Mesenchymal stem cell (in vitro differentiated cells and primary cell): ENCODE measurements at regions not wholly inside any gene's neighbourhood (a gene's known extent, or its start where the extent isn't known, plus 50 kb on each side); places are given as distances from the start of the nearest gene placed in this dataset.

Experiments used
- DNase-seq: peaks from one replicate; pipeline ENCODE4 v3.0.0-alpha.2; 2013
- H2AFZ ChIP-seq: one replicate; pipeline ENCODE4 v1.6.1; 2013; ENCODE audit warnings: low read depth, mild to moderate bottlenecking, control low read depth, inconsistent platforms, low read length, moderate library complexity
- H2AK5ac ChIP-seq: 2 replicates; pipeline ENCODE4 v1.6.1; 2013; ENCODE audit warnings: low read length, moderate library complexity, mild to moderate bottlenecking, inconsistent platforms; ENCODE audit not compliant: severe bottlenecking
- H2BK120ac ChIP-seq: one replicate; pipeline ENCODE4 v1.6.1; 2013; ENCODE audit warnings: low read depth, mild to moderate bottlenecking, inconsistent platforms, low read length, moderate library complexity
- H2BK12ac ChIP-seq, 2 experiments: one replicate each; pipeline ENCODE4 v1.6.1; 2013; ENCODE audit warnings: inconsistent platforms in 2 of 2, low read length in 2 of 2, mild to moderate bottlenecking in 2 of 2, moderate library complexity in 2 of 2, control low read depth in 1 of 2
- H2BK15ac ChIP-seq: one replicate; pipeline ENCODE4 v1.6.1; 2013; ENCODE audit warnings: mild to moderate bottlenecking, low read depth, inconsistent platforms; ENCODE audit not compliant: poor library complexity, severe bottlenecking
- H2BK5ac ChIP-seq: 2 replicates; pipeline ENCODE4 v1.6.1; 2013; ENCODE audit warnings: low read depth, mild to moderate bottlenecking, low read length, control low read depth, inconsistent platforms; ENCODE audit not compliant: poor library complexity, severe bottlenecking
- H3K14ac ChIP-seq, 2 experiments: one replicate each; pipeline ENCODE4 v1.6.1; 2013; ENCODE audit warnings: inconsistent platforms in 2 of 2, low read length in 2 of 2, control low read depth in 1 of 2, mild to moderate bottlenecking in 1 of 2, moderate library complexity in 1 of 2
- H3K18ac ChIP-seq, 2 experiments: one replicate each; pipeline ENCODE4 v1.6.1; 2013; ENCODE audit warnings: inconsistent platforms in 2 of 2, low read length in 2 of 2, control low read depth in 1 of 2, low read depth in 1 of 2, mild to moderate bottlenecking in 1 of 2
- H3K23ac ChIP-seq, 2 experiments: one replicate each; pipeline ENCODE4 v1.6.1; 2013; ENCODE audit warnings: inconsistent platforms in 2 of 2, low read length in 2 of 2, mild to moderate bottlenecking in 2 of 2, moderate library complexity in 2 of 2, control low read depth in 1 of 2
- H3K27ac ChIP-seq: 2 replicates; pipeline ENCODE4 v1.5.1; 2013; ENCODE audit warnings: mild to moderate bottlenecking, moderate library complexity, low read length, control low read depth, inconsistent platforms; ENCODE audit not compliant: poor library complexity, severe bottlenecking
- H3K27me3 ChIP-seq, 2 experiments: 2 replicates each; pipeline versions ENCODE4 v1.6.1 to v1.7.0; 2013; ENCODE audit warnings: low read length in 2 of 2, mild to moderate bottlenecking in 2 of 2, moderate library complexity in 2 of 2, control low read depth in 1 of 2, inconsistent platforms in 1 of 2; ENCODE audit not compliant: control insufficient read depth in 1 of 2, insufficient read depth in 1 of 2
- H3K36me3 ChIP-seq, 2 experiments: 2 replicates each; pipeline versions ENCODE4 v1.6.1 to v1.7.0; 2013; ENCODE audit warnings: low read length in 2 of 2, control low read depth in 1 of 2, inconsistent platforms in 1 of 2, low read depth in 1 of 2, mild to moderate bottlenecking in 1 of 2; ENCODE audit not compliant: insufficient read depth in 2 of 2, control insufficient read depth in 1 of 2
- H3K4ac ChIP-seq, 2 experiments: one replicate each; pipeline ENCODE4 v1.6.1; 2013; ENCODE audit warnings: inconsistent platforms in 2 of 2, low read length in 2 of 2, mild to moderate bottlenecking in 2 of 2, moderate library complexity in 2 of 2, control low read depth in 1 of 2, low read depth in 1 of 2
- H3K4me1 ChIP-seq: 2 replicates; pipeline ENCODE4 v1.6.1; 2013; ENCODE audit warnings: low read depth, low read length, control low read depth; ENCODE audit not compliant: control insufficient read depth, insufficient read depth
- H3K4me2 ChIP-seq: 2 replicates; pipeline ENCODE4 v1.6.1; 2013; ENCODE audit warnings: low read length, mild to moderate bottlenecking, inconsistent platforms; ENCODE audit not compliant: poor library complexity, severe bottlenecking
- H3K4me3 ChIP-seq, 2 experiments: 2 replicates each; pipeline versions ENCODE4 v1.5.1 to v1.7.0; 2013; ENCODE audit warnings: low read length in 2 of 2, mild to moderate bottlenecking in 2 of 2, control low read depth in 1 of 2, low read depth in 1 of 2; ENCODE audit not compliant: insufficient read depth in 1 of 2
- H3K79me1 ChIP-seq: replicated peaks from 2 replicates; pipeline ENCODE4 v1.6.1; 2013; ENCODE audit warnings: mild to moderate bottlenecking, control low read depth, low read length, inconsistent platforms; ENCODE audit not compliant: poor library complexity, severe bottlenecking
- H3K9ac ChIP-seq: 2 replicates; pipeline ENCODE4 v1.7.0; 2013; ENCODE audit warnings: mild to moderate bottlenecking, low read length, moderate library complexity
- H3K9me3 ChIP-seq: 2 replicates; pipeline ENCODE4 v1.7.0; 2013; ENCODE audit warnings: mild to moderate bottlenecking, low read length; ENCODE audit not compliant: control insufficient read depth
- H4K8ac ChIP-seq: one replicate; pipeline ENCODE4 v1.6.1; 2013; ENCODE audit warnings: inconsistent platforms, mild to moderate bottlenecking, low read length, moderate library complexity
- H4K91ac ChIP-seq: one replicate; pipeline ENCODE4 v1.6.1; 2013; ENCODE audit warnings: mild to moderate bottlenecking, low read length, inconsistent platforms
- WGBS: methylation state at CpG from one replicate; pipeline ENCODE4 v1.1.7; 2013; ENCODE audit warnings: mixed read lengths; 5-methylcytosine and 5-hydroxymethylcytosine counted together

DNA sequence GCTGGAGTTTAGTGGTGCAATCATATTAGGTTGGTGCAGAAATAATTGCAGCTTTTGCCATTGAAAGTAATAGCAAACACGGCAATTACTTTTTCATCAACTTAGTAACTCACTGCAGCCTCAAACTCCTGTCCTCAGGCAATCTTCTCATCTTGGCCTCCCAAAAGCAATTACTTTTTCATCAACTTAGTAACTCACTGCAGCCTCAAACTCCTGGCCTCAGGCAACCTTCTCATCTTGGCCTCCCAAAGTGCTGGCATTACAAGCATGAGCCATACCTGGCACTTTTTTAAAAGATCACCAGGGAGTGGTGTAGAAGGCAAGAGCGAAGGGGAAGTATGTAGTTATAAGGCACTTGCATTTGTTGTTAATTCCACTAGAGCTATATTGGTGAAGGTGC is 491.1 kb upstream of the ADGRL3 start:
- H3K27ac ChIP-seq = no peak overlapping the region
- no peak overlapping the region for H2AK5ac ChIP-seq
- no peak for DNase-seq
- H3K9ac ChIP-seq = no peak overlapping the region
- H4K8ac ChIP-seq = no peak overlapping the region
- no peak overlapping the region for H3K14ac ChIP-seq
- H2AFZ ChIP-seq = no peak overlapping the region
- H3K9me3 ChIP-seq = no peaks in the 10 kb centered on the region
- H2BK5ac ChIP-seq = no peak overlapping the region
- no peak overlapping the region for H2BK12ac ChIP-seq
- H3K79me1 ChIP-seq = no peaks in the 10 kb centered on the region
- H3K27me3 ChIP-seq = no peaks in the 10 kb centered on the region
- H3K23ac ChIP-seq = no peak overlapping the region
- no peaks in the 10 kb centered on the region for H3K36me3 ChIP-seq
- no peak overlapping the region for H3K4me3 ChIP-seq
- no peak overlapping the region for H4K91ac ChIP-seq
- no peak overlapping the region for H2BK15ac ChIP-seq
- H3K4ac ChIP-seq = no peak overlapping the region
- no peak overlapping the region for H2BK120ac ChIP-seq
- no peak overlapping the region for H3K4me2 ChIP-seq
- 100% methylated on average over 1 of the region's 2 CpGs for WGBS
- no peaks in the 10 kb centered on the region for H3K4me1 ChIP-seq
- H3K18ac ChIP-seq = no peak overlapping the region

- H4K91ac ChIP-seq = no peak overlapping the region
- no peak overlapping the region for H2AFZ ChIP-seq
- no peak overlapping the region for H4K8ac ChIP-seq
- H2BK12ac ChIP-seq = no peak overlapping the region
- no peaks in the 10 kb centered on the region for H3K27me3 ChIP-seq
- peaks cover 5% of the 10 kb centered on the region for H3K9me3 ChIP-seq
- no peak overlapping the region for H3K14ac ChIP-seq
- no peak overlapping the region for H3K9ac ChIP-seq
- no peaks in the 10 kb centered on the region for H3K79me1 ChIP-seq
- no peak overlapping the region for H3K27ac ChIP-seq
- H3K4me1 ChIP-seq = peaks cover under 1% of the 10 kb centered on the region
- WGBS = no CpG with 5 or more reads among the region's 1 CpG
- no peak overlapping the region for H2BK15ac ChIP-seq
- H2BK5ac ChIP-seq = no peak overlapping the region
- H3K4ac ChIP-seq = no peak overlapping the region
- no peak overlapping the region for H2AK5ac ChIP-seq
- no peak overlapping the region for H3K18ac ChIP-seq
- H3K23ac ChIP-seq = no peak overlapping the region
- no peaks in the 10 kb centered on the region for H3K36me3 ChIP-seq
- no peak overlapping the region for H2BK120ac ChIP-seq
- no peak for DNase-seq
- H3K4me2 ChIP-seq = no peak overlapping the region
- no peak overlapping the region for H3K4me3 ChIP-seq
These were observed 481.3 kb upstream of the ADGRL3 start for GRCh38 chr4:60718874-60719273.

- H3K18ac ChIP-seq = no peak overlapping the region
- no peak overlapping the region for H3K4me3 ChIP-seq
- DNase-seq = peak; percentile 29
- no peak overlapping the region for H2AK5ac ChIP-seq
- H3K36me3 ChIP-seq = no peaks in the 10 kb centered on the region
- peaks cover 4% of the 10 kb centered on the region for H3K4me1 ChIP-seq
- H3K9ac ChIP-seq = no peak overlapping the region
- H3K4ac ChIP-seq = no peak overlapping the region
- H2BK12ac ChIP-seq = no peak overlapping the region
- no peak overlapping the region for H2BK15ac ChIP-seq
- no peaks in the 10 kb centered on the region for H3K27me3 ChIP-seq
- no peak overlapping the region for H2BK5ac ChIP-seq
- no peak overlapping the region for H4K8ac ChIP-seq
- H3K27ac ChIP-seq = no peak overlapping the region
- no peaks in the 10 kb centered on the region for H3K79me1 ChIP-seq
- 17% methylated on average over 1 of the region's 1 CpG for WGBS
- no peak overlapping the region for H3K23ac ChIP-seq
- H3K4me2 ChIP-seq = no peak overlapping the region
- no peak overlapping the region for H2BK120ac ChIP-seq
- H3K14ac ChIP-seq = no peak overlapping the region
- H3K9me3 ChIP-seq = no peaks in the 10 kb centered on the region
- H4K91ac ChIP-seq = no peak overlapping the region
- H2AFZ ChIP-seq = no peak overlapping the region
These were observed 478.4 kb upstream of the ADGRL3 start for GRCh38 chr4:60721685-60722084.

GRCh38 chr4:60723796-60724195 is 476.3 kb upstream of the ADGRL3 start:
- Histone ChIP-seq H2AK5ac (no peak overlapping the region), H4K91ac (no peak overlapping the region), H3K27ac (no peak overlapping the region), H3K9me3 (no peaks in the 10 kb centered on the region), H2BK120ac (no peak overlapping the region), H3K79me1 (no peaks in the 10 kb centered on the region), H2BK15ac (no peak overlapping the region), H3K18ac (peak overlapping the region in 1 of 2 experiments; percentile 66), H4K8ac (no peak overlapping the region), H2BK5ac (no peak overlapping the region), H3K4ac (no peak overlapping the region), H2BK12ac (no peak overlapping the region), H3K23ac (no peak overlapping the region), H2AFZ (no peak overlapping the region), H3K4me3 (no peak overlapping the region), H3K14ac (no peak overlapping the region), H3K36me3 (no peaks in the 10 kb centered on the region), H3K27me3 (no peaks in the 10 kb centered on the region), H3K4me2 (no peak overlapping the region), H3K4me1 (peaks cover 4% of the 10 kb centered on the region), H3K9ac (no peak overlapping the region)
- no peak for DNase-seq
- 73% methylated on average over 2 of the region's 3 CpGs for WGBS
